GM12878 (cell line): ENCODE measurements at regions not wholly inside any gene's neighbourhood (a gene's known extent, or its start where the extent isn't known, plus 50 kb on each side); places are given as distances from the start of the nearest gene placed in this dataset.

ENCODE experiments used
- JUNB ChIP-seq: IDR thresholded peaks from 2 replicates; pipeline ENCODE4 v1.6.1; 2016; ENCODE audit warnings: antibody characterized with exemption, mild to moderate bottlenecking
- POLR2AphosphoS5 ChIP-seq: IDR thresholded peaks from 2 replicates; pipeline ENCODE4 v1.6.1; 2011; ENCODE audit warnings: mild to moderate bottlenecking, low read length, inconsistent platforms
- REST ChIP-seq: IDR thresholded peaks from 2 replicates; pipeline ENCODE4 v1.6.1; 2012; ENCODE audit warnings: mild to moderate bottlenecking, low read depth, low read length

DNA sequence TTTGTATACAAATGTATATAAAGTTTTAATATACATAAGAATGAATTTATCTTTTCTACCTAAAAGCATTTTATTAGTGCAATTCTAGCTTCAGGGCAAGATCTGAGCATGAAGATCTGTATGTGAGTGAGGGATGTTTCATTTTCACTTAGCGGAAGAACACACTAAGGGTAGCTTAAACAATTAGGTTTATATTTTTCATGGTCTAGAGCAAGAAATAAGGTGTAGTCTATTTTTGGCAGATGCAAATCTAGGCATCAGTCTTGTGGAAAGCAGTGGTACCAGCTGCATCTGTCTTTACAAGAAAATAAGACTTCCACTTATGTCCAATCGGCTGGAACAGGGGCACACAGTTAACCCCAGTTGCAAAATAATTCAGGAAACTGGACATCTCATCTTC is 433.3 kb downstream of the ADAM29 start:
- TF ChIP-seq REST (no peak), JUNB (no peak), POLR2AphosphoS5 (no peak)
